Stimulated activated CD8-positive, alpha-beta memory T cell treated with anti-CD3 and anti-CD28 coated beads, Interleukin-12 subunit alpha, Interleukin-12 subunit beta, amount 100 ng/mL, for 1 hour (primary cell): ENCODE measurements at regions not wholly inside any gene's neighbourhood (a gene's known extent, or its start where the extent isn't known, plus 50 kb on each side); places are given as distances from the start of the nearest gene placed in this dataset.

Source experiments
- DNase-seq: peaks from one replicate; pipeline ENCODE4 v3.0.0-alpha.2; 2020; ENCODE audit warnings: low read depth

DNA sequence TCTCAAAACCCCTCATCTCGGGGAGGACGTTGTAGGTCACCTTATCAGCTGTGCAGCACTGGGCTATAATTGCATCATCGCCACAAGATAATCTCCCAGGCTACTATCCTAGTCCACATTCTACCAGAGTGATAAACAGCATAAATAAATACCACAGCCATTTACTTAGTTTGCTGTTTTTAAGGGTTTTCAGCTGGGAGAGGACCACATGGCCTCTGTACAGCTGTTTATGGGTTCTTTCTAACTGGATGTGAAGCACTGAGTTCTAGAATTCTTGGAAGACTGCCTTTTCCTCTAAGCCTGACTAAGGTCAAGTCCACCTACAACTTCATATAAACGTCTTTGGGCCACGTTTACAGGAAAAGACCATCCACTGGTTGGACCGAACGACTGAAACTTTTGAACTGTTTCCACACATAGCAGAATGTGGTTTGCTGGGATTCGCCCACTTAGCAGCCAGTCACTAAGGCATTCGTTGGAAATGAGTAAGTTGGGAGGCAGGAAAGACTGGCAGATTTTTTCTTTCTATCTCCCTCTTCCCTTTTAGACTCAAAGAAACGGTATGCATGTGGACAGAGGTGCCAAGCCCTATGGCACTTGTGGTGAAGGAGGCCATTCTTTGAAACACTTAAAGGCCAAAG is 752.5 kb upstream of the SGCG start:
- no peak for DNase-seq

- DNase-seq = no peak
These were observed 748.1 kb upstream of the SGCG start for GRCh38 chr13:22432690-22433089.

- DNase-seq = no peak
These were observed 733.5 kb upstream of the SGCG start for GRCh38 chr13:22447132-22447886.

GRCh38 chr13:22449251-22449650 is 731.5 kb upstream of the SGCG start:
- DNase-seq = no peak

DNA sequence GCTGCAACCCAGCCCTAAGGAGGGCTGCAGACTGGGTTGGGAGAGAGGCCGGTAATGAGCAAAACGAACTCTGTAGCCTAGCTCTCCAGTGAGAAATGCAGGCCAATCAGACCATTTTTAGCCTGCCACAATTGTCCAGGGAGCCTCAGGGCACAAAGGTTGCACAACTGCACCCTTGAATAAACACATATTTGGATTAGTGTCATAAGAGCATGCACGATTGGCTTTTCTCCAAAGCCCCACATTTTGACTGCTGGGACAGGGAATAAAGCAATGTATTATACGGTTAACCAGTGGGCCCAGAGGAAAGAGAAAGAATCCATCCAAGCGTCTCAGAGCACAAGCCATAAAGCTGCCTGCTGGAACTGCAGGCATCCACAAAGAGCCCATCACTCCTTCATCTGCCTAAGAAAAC is 729.4 kb upstream of the SGCG start:
- DNase-seq = no peak

DNA sequence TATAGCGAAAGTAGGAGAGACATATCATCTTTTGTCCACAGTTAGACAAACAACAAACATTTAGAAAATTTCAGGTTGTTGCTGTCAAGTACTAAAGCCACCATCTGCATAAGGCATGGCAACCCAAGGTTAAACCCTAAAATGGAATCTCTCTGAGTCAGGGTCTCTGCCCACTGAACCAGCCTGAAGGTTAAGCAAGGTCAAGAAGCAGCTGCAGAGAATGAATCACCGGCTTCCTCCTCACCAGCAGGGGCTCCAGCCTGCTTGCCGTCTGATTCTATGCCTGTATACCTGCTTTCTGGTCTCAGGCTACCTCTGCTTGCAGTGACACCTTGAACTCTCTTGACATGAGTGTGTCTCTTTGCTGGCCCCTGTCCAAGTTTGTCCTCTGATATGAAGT is 726.2 kb upstream of the SGCG start:
- DNase-seq = no peak

DNA sequence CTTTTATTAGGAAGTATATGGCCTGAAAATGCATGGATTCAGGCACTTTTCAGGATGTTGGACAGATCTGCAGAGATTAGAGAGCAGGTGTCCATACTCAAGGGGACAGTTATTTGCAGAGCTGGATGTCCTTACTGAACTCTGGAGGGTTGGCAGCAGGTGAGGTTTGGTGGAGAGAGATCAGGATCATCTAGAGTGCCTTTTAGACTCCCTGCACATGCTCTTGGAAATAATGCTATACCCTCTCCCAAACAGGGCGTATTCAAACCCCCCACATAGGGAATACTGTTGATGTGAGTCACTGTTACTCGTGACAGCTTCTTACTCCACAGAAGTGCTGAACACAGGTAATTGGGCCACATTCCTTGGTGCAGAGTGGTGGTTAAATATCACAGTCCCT is 725.7 kb upstream of the SGCG start:
- no peak for DNase-seq

DNA sequence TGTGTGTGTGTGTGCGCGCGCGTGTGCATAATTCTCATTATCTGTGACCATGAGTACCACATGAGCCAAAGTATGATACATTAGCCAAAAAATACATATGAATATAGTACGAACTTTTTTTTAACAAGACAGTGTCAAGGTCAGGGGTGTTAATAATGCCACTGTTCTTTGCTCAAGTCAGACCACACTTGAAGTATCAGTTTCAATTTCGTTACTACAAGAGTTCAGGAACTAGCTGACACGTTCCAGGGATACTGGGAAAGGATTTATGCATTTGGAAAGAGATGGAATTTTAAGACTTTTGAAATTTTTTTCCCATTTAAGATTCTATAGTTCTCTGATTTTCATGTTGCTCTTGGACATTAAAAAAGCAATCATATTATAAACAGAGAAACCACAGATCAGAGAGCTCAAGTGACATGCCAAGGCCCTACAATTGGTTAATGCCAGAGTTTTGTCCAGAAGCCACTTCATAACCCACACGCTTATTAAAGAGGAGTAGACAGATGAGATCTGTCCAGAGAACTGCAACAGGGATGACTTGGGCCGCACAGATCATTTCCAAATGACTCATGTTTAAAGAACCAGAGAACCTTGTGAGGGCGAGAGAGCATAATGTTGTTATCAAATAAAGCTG is 718.8 kb upstream of the SGCG start:
- no peak for DNase-seq

- DNase-seq = no peak
These were observed 717.7 kb upstream of the SGCG start for GRCh38 chr13:22463089-22463488.

GRCh38 chr13:22468045-22468444 is 712.7 kb upstream of the SGCG start:
- no peak for DNase-seq

DNA sequence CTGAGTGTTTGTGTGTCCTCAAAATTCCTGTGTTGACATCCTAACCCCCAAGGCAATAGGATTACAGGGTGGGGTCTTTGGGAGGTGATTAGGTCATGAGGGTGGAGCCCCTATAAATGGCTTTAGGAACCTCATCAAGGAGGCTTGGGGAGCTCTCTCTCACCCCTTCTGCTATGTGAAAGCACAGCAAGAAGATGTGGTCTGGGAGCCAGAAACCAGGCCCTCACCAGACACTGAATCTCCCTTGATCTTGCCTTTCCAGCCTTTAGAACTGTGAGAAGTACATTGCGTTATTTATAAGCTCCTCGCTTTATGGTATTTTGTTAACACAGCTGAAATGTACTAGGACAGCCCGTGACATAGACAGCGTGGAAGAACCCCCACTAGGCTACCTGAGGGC is 712.0 kb upstream of the SGCG start:
- DNase-seq = no peak

- DNase-seq = no peak
These were observed 711.3 kb upstream of the SGCG start for GRCh38 chr13:22469452-22469851.

DNA sequence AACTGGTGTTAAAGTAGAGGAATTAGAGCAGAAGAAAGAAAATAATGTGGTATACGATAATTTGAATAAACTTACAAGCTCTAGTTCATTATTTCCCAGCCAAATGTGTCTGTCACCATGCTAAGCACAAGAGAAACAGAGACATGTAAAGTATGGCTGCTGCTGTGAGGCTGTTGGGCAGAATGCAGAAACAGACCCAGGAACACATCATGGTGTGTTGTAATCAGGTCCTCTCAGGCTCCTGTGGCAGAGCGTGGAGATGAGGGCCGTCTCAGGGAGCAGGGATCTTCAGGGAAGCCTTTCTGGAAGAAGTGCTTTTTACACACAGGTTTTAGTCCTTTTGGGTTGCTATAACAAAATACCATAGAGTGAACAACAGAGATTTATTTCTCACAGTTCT is 710.7 kb upstream of the SGCG start:
- DNase-seq = no peak

GRCh38 chr13:22482496-22483000 is 698.2 kb upstream of the SGCG start:
- DNase-seq = no peak

GRCh38 chr13:22483276-22483675 is 697.5 kb upstream of the SGCG start:
- no peak for DNase-seq

DNA sequence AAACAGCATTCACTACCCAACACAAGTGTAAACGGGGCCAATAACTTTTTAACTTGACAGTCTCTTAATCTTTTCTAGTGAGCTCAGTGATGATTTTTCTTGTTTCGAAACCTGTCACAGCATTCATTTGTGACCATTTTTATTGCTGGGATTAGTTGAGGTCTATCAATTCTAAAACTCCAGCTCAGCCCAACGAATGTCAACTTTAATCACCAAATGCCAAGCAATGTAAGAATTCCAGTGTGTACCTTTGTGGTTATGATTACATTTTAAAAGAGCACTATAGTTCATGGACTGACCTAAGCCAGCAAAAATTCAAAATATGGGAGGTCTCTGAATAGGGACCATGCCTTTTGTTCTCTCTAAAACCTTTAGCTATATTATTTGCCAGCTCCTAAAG is 694.3 kb upstream of the SGCG start:
- DNase-seq = no peak

DNA sequence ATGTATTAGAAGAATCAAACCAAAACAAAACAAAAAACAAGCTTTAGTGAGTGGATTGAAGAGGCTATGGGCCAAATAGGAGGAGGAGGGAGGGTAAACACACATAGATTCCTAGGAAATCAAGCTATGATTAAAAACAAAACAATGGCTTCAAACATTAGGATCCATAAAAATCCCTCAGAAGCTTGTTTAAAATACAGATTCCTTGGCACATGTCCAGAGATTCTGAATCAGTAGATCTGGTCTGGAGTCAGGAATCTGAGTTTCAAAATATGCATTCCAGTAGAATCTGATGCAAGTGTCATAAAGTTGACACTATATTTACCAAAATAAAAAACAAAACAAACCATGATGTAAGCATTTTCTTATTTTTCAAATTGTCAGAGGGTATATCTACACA is 692.8 kb upstream of the SGCG start:
- no peak for DNase-seq

DNA sequence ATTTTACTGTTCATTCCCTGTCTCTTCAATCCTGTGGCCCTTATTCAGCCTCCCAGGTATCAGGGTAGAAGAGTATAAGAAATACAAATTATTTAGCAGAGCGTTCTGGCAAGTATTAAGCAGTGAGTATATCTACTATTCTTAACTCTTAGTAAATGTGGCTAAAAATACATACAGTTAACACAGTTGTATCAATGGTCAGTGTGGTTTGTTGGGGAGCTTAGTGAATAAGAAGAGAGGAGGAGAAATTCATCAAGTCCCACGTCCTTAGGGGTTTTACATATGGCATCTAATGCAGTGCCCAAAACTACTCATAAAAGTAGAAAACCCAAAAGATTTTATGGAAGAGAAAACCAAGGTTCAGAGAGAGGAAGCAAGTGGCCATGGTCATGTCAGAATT is 691.0 kb upstream of the SGCG start:
- DNase-seq = no peak

DNA sequence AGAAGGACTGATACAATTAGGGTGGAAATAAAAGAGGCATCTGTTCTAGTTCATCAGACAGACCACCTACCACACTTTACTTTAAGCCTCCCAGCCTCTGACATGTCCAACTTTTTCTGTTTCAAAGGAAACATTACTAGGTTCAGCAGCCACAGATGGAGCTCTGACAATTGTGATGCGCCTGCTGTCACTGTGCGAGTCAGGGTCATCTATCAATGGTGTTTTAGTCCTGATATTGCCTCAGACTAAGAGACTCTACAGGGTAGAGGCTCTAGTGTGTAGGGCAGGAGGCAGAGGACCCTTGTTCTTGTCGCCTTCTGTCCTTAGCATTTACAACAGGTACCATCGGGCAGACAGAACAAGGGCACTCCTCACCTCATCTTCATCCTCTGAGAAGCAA is 685.0 kb upstream of the SGCG start:
- no peak for DNase-seq

GRCh38 chr13:22496803-22497508 is 683.8 kb upstream of the SGCG start:
- DNase-seq = no peak

- no peak for DNase-seq
These were observed 682.6 kb upstream of the SGCG start for GRCh38 chr13:22497991-22498780.

DNA sequence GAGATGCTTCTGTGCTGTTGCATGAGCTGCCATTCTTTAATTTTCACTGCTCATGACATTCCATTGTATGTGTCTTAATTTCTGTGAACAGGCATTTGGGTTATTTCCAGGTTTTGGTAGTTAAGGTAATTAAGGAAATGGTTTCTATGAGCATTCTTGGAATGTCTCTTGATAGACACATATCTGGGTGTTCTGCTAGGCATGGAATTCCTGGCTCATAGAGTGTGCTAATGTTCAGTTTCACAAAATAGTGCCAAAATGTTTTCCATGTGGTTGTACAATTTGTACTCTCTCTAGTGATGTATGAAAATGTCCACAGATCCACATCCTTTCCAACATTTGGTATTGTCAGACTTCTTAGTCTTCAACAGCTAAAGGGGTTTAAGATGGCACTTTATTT is 680.9 kb upstream of the SGCG start:
- DNase-seq = no peak
